ENCODE measurements at regions not wholly inside any gene's neighbourhood (a gene's known extent, or its start where the extent isn't known, plus 50 kb on each side); places are given as distances from the start of the nearest gene placed in this dataset.
"Not testable (repeated sequence)": the region's sequence is repeated elsewhere in the genome, so short reads cannot be mapped to it uniquely, and the experiment has no call there.

GRCh38 chr16:58885528-58886170 is 151.5 kb upstream of the GOT2 start:
- TF ChIP-seq, protein P1, sequence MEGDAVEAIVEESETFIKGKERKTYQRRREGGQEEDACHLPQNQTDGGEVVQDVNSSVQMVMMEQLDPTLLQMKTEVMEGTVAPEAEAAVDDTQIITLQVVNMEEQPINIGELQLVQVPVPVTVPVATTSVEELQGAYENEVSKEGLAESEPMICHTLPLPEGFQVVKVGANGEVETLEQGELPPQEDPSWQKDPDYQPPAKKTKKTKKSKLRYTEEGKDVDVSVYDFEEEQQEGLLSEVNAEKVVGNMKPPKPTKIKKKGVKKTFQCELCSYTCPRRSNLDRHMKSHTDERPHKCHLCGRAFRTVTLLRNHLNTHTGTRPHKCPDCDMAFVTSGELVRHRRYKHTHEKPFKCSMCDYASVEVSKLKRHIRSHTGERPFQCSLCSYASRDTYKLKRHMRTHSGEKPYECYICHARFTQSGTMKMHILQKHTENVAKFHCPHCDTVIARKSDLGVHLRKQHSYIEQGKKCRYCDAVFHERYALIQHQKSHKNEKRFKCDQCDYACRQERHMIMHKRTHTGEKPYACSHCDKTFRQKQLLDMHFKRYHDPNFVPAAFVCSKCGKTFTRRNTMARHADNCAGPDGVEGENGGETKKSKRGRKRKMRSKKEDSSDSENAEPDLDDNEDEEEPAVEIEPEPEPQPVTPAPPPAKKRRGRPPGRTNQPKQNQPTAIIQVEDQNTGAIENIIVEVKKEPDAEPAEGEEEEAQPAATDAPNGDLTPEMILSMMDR (conservative IDR thresholded peaks at IDR 0.05; ENCODE audit: low read depth, low read length): no peak
- no peak overlapping the region for H3K4me3 ChIP-seq (ENCODE audit: low read length)
- no peak for DNase-seq (ENCODE audit: low read depth)

DNA sequence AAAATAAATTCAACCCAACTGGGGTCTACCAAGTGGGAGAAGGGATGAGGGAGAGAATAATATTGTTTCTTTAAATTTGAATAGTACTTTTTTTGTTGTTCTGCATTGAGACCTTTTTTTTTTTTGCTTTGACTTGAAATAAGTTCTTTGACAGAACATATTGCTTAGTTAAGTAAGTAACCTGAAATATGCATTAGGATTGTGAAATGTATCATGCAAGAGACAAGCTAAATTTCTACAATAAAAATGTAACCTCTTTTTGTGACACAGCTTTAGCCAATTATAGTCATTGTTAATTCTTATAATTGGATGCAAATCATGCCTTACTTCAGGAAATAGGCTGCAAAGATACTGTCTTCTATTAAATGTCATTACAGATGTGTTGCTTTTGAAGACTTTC is 150.0 kb upstream of the GOT2 start:
- no peak overlapping the region for H3K4me3 ChIP-seq (ENCODE audit: low read length)
- TF ChIP-seq, protein P1 (conservative IDR thresholded peaks at IDR 0.05; ENCODE audit: low read depth, low read length): no peak

DNA sequence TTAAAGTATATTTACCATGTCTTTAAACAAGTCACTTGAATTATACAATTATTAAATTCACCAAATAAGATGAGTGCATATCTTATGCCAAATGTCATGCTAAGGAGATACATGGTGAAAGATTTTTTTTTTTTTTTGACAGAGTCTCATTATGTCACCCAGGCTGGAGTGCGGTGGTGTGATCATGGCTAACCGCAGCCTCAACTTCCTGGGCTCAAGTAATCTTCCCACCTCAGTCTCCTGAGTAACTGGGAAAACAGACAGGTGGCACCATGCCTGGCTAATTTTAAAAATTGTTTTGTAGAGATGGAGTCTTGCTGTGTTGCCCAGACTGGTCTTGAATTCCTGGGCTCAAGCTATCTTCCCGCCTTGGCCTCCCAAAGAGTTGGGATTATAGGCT is 149.0 kb upstream of the GOT2 start:
- TF ChIP-seq, protein P1 (conservative IDR thresholded peaks at IDR 0.05; ENCODE audit: low read depth, low read length): no peak
- H3K4me3 ChIP-seq (ENCODE audit: low read length): no peak overlapping the region
- no peak for DNase-seq (ENCODE audit: low read depth)

More for the DNA sequence above, 150.0 kb upstream of the GOT2 start:
- no peak for DNase-seq (ENCODE audit: low read depth)

DNA sequence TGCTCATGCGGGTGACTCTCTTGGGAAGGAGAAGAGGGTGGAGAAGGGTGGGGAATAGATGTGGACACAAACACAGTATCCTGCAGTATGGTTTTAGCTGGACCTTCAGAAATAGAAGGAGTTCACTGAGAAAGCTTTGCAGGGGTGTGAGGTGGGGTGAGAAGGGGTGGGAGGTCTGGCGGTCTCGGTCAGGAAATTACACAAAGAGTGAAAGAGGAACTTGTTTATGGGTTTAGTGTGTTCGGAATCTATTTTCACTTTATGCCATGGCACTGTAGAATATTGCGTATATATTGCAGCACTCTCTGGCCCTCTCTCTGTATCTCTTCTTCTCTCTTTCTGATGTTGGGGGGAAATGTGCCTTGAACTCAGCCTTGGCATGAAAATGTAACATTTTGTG is 148.2 kb upstream of the GOT2 start:
- no peak overlapping the region for H3K4me3 ChIP-seq (ENCODE audit: low read length)
- TF ChIP-seq, protein P1 (conservative IDR thresholded peaks at IDR 0.05; ENCODE audit: low read depth, low read length): no peak
- no peak for DNase-seq (ENCODE audit: low read depth)

- not testable (repeated sequence) for H3K4me3 ChIP-seq (ENCODE audit: low read length); DNase-seq (ENCODE audit: low read depth)
Measured at GRCh38 chr16:58878641-58879040, 144.5 kb upstream of the GOT2 start.

- TF ChIP-seq, protein P1 (conservative IDR thresholded peaks at IDR 0.05; ENCODE audit: low read depth, low read length): no peak
- no peak for DNase-seq (ENCODE audit: low read depth)
Measured at GRCh38 chr16:58866935-58867334, 132.8 kb upstream of the GOT2 start.

DNA sequence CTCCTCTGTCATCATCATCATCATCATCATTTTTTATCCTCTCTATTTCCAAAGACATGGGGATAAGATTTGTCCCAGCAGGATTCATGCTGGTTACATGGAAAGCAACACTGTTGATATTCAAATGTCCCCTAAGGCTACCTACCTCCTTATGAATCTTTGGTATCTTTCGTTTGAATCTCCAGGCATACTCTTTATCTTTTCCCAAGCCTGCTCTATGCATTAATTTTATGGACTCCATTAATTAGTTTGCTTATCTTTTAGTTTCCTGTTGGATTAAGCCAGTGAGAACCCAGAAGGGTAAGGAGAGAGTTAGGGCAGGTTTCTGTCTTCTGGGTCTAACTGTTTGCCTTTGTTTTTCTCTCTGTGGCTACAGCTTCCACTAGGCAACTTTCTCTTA is 129.6 kb upstream of the GOT2 start:
- DNase-seq (ENCODE audit: low read depth): no peak
- no peak overlapping the region for H3K4me3 ChIP-seq (ENCODE audit: low read length)
- TF ChIP-seq, protein P1 (conservative IDR thresholded peaks at IDR 0.05; ENCODE audit: low read depth, low read length): no peak

More at GRCh38 chr16:58866935-58867334, 132.8 kb upstream of the GOT2 start:
- no peak overlapping the region for H3K4me3 ChIP-seq (ENCODE audit: low read length)
